ENCODE measurements at regions not wholly inside any gene's neighbourhood (a gene's known extent, or its start where the extent isn't known, plus 50 kb on each side); places are given as distances from the start of the nearest gene placed in this dataset.
"Not testable (repeated sequence)": the region's sequence is repeated elsewhere in the genome, so short reads cannot be mapped to it uniquely, and the experiment has no call there.

GRCh38 chr6:27804851-27805250 lies 107.3 kb downstream of the OR2B2 start:
- no peak for DNase-seq

GRCh38 chr6:27800731-27801373 lies 111.3 kb downstream of the OR2B2 start:
- no peak for DNase-seq

- DNase-seq, result no peak
These were observed 114.2 kb downstream of the OR2B2 start for GRCh38 chr6:27797960-27798359.

- DNase-seq, result not testable (repeated sequence)
These were observed 115.3 kb downstream of the OR2B2 start for GRCh38 chr6:27796736-27797481.

GRCh38 chr6:27795697-27796494 lies 116.3 kb downstream of the OR2B2 start:
- DNase-seq, result no peak

- no peak for DNase-seq
These were observed 120.8 kb downstream of the OR2B2 start for GRCh38 chr6:27791182-27791943.

- not testable (repeated sequence) for DNase-seq
These were observed 123.8 kb downstream of the OR2B2 start for GRCh38 chr6:27788376-27788775.

- no peak for DNase-seq
These were observed 126.1 kb downstream of the OR2B2 start for GRCh38 chr6:27786048-27786447.

- no peak for DNase-seq
These were observed 126.9 kb downstream of the OR2B2 start for GRCh38 chr6:27785294-27785693.

- DNase-seq, result no peak
These were observed 129.4 kb downstream of the OR2B2 start for GRCh38 chr6:27782748-27783147.

- no peak for DNase-seq
These were observed 133.4 kb downstream of the OR2B2 start for GRCh38 chr6:27778625-27779417.

GRCh38 chr6:27777614-27778355 lies 134.4 kb downstream of the OR2B2 start:
- DNase-seq, result no peak

GRCh38 chr6:27777126-27777525 lies 135.1 kb downstream of the OR2B2 start:
- no peak for DNase-seq

GRCh38 chr6:27776504-27776903 lies 135.7 kb downstream of the OR2B2 start:
- no peak for DNase-seq

- DNase-seq, result no peak
These were observed 136.4 kb downstream of the OR2B2 start for GRCh38 chr6:27775796-27776184.

- not testable (repeated sequence) for DNase-seq
These were observed 136.9 kb downstream of the OR2B2 start for GRCh38 chr6:27775138-27775795.

GRCh38 chr6:27774264-27774600 lies 138.0 kb downstream of the OR2B2 start:
- DNase-seq, result not testable (repeated sequence)

GRCh38 chr6:27773542-27774263 lies 138.5 kb downstream of the OR2B2 start:
- not testable (repeated sequence) for DNase-seq

GRCh38 chr6:27772261-27773001 lies 139.8 kb downstream of the OR2B2 start:
- peak; percentile 80 for DNase-seq

All from activated CD4-positive, alpha-beta T cell treated with anti-CD3 and anti-CD28 coated beads for 1 hour (primary cell).